T1000 (cell line): ENCODE measurements at regions not wholly inside any gene's neighbourhood (a gene's known extent, or its start where the extent isn't known, plus 50 kb on each side); places are given as distances from the start of the nearest gene placed in this dataset.
"Not testable (repeated sequence)": the region's sequence is repeated elsewhere in the genome, so short reads cannot be mapped to it uniquely, and the experiment has no call there.

Experiments
- DNase-seq: peaks from one replicate; lab custom pipeline; 2025; ENCODE audit warnings: mixed read lengths; lab: John Stamatoyannopoulos, UW

DNA sequence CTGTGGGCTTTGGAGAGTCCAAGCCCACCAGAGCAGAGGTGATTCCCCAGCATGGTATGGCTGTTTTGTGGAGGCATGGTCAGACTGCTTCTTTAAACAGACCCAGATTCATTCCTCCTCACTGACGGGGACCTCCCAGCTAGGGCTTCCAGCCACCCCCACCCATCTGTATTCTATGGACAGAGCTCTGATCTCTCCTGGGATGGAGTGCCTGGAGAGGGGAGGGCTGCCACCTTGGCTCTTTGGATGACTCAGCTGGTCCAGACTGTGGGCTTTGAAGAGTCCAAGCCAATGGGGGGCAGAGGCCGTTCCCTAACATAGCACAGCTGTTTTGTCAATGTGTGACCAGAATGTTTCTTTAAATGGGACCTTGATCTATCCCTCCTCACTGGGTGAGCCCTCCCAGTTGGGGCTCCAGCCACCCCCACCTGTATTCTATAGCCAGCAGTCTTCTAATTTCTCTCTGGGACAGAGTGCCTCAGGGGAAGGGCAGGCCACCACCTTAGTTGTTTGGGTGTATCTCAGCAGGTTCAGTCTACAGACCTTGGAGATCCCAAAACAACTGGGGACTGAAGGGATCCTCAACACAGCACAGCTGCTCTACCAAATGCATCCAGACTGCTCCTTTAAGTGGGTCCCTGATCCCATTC, 122.0 kb upstream of the OSTN start:
- DNase-seq, result no peak

DNA sequence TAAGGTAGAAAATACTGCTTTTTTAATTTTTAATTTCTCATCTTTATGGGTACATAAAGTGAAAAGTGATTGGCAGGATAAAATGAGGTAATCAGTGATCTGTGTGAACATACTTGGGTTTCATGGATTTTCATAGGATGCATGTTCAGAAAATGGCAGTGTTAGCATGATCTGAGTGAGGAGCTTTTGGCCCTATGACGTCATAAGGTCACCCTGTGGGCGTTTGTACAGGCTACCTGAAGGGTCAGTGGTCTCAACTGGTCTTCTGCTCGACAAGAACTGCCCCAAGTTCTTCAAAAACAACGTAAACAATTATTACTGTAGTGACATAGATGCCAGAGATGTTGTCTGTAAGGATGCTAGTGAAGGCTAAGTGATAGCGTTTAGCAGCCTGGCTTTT, 124.5 kb upstream of the OSTN start:
- no peak for DNase-seq

DNA sequence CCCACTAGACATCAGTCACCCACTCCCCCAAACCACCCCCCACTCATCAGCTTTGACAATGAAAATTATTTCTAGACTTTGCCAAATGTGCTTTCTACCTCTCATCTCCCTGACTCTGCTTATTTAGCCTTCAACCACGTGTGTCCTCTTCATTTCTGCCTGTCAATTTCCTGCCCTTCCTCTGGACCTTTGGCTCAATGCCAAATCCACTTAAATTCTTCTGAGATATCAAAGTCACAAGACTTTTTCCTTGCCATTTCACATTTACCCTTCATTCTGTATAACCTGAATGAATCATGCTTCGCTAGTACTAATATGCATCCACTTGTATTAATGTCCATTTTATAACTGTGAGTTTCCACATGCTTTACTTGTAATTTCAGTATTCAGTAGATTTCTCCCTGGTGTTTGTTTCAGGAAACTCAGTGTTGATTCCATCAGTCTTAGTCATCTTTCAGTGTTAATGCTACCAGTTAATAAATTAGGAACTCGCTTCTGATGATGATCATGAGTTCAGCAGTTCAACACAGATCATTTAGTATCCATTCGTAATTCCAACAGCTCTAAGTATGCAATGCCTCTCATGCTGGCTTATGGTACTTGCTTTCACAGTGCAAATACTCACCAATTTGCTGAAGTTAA, 128.2 kb upstream of the OSTN start:
- DNase-seq, result no peak

DNA sequence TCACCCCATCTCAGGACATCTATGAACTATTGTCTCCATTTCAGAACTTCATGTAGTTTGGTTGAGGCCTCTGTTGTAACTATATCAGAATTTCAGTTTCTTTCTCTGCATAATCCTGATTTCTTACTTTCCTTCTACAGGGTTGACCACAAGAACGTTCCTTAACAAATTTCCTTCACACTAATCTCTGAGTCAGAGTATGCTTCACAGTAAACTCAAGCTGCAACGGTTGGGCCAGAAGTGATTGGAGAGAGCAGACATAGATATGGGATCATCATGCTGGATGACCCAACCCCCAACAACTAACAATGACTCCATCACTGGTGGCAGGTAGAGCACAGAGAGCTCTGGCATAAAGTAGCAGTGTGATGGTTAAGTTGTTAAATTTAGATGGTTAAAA, 128.8 kb upstream of the OSTN start:
- peak; percentile 33 for DNase-seq

GRCh38 chr3:191068946-191069813, 129.9 kb upstream of the OSTN start:
- no peak for DNase-seq

- no peak for DNase-seq
Measured at GRCh38 chr3:191066669-191067068, 132.4 kb upstream of the OSTN start.

DNA sequence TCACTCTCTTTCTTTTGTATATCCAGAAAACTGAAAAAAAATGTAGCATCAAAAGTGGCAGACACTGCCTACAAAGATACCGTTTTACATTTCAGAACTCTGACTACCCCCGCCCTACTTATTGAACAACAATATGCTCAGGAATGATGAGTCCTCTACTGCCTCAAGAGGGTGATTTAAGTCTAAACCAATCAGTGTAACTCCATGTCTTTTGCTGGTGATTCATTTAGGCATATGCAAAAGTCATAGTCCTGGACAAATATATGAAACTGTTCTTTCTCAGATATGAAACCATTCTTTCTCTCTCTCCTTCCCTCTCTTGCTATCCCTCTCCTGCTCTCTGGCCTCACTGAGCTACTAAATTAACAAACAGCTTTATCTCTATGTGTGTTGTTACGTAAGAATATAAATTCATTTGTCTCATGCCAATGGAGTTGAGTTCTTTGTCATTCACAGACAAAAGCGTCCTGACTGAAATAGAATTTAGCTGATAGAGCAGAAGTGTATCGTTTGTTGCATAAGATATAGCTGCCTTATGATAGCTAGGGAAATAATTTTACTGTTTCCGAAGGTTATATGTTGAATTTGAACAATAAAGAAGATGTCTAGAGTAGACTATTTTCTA, 133.7 kb upstream of the OSTN start:
- no peak for DNase-seq

GRCh38 chr3:191051037-191051436, 148.0 kb upstream of the OSTN start:
- DNase-seq, result no peak

- no peak for DNase-seq
Measured at GRCh38 chr3:191047930-191048329, 151.1 kb upstream of the OSTN start.

- DNase-seq, result no peak
Measured at GRCh38 chr3:191030929-191031328, 168.1 kb upstream of the OSTN start.

DNA sequence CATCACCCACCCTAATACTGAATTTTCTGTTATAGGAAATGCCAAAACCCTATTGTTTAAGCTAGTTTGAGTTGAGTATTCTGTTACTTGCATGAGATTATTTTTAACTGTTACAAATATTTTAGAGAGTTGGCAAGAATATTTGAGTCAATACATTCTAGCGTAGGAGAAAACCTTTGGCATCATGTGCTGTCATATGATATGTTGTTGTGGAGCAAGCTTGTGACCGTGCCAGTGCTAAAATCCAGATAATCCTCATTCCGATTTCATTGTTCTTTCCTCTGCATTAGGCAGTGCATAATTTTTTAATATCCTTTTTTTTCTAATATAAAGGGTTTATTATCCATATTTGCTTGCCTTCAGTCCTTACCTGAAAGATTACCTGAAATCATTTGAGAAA, 168.0 kb upstream of the GMNC start:
- no peak for DNase-seq

- DNase-seq, result no peak
Measured at GRCh38 chr3:191026746-191027145, 164.3 kb upstream of the GMNC start.

DNA sequence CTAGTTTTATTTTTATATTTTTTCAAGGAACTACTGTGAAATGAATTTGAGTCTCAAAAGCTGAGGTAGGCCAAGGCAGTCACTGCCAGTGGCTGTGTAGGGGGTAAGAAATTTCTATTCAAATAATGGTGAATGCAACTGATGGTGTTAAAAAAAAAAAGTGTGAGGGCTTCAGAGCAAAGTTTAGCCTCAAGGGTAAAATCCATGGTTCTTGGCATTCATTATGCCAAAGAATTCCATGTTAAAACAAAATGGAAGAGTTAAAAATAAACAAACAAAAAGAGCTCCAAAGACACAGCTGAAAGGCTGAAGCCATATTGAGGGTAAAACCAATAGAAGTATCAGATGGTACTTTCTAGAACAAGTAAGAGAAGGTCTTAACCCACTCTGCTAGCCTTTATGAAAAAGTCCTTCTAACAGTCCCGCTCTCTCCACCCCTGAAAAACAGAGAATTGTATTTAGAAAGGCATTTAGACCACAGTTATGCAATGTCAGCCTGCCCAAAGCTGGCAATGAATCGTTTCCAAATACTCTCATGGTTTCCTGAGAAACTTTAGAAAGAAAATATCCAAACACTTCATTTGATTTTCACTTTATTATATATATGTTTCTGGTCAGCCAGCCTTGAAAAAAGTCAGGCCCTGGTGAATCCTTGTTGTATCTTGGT, 158.4 kb upstream of the GMNC start:
- no peak for DNase-seq

GRCh38 chr3:191019855-191020254, 157.4 kb upstream of the GMNC start:
- DNase-seq, result no peak

DNA sequence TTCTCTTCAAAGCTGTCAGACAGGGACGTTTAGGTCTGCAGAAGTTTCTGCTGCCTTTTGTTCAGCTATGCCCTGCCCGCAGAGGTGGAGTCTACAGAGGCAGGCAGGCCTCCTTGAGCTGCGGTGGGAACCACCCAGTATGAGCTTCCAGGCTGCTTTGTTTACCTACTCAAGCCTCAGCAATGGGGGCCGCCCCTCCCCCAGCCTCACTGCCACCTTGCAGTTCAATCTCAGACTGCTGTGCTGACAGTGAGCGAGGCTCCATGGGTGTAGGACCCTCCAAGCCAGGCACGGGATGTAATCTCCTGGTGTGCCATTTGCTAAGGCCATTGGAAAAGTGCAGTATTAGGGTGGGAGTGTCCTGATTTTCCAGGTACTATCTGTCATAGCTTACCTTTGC, 153.5 kb upstream of the GMNC start:
- DNase-seq, result not testable (repeated sequence)

GRCh38 chr3:191008074-191008473, 145.6 kb upstream of the GMNC start:
- DNase-seq, result no peak

- no peak for DNase-seq
Measured at GRCh38 chr3:191005790-191006189, 143.3 kb upstream of the GMNC start.

DNA sequence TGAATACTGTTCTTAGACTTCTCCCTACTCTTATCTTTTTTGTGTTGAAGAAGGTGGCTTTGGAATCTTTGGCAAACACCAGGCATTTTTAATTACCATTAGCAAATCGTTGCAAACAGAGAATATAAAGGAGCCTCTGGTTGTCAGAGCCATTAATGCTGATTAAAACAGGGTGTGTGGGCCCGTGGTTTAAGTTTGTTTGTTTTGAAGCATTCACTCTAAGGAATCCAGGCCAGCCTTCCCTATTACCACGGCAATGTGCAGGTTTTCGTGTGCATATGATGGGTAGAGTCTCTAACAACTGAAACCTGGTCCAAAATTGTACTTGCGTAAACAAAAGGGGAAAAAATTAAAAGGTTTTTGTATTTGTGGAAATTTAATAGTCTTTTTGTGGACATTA, 141.2 kb upstream of the GMNC start:
- DNase-seq, result no peak

DNA sequence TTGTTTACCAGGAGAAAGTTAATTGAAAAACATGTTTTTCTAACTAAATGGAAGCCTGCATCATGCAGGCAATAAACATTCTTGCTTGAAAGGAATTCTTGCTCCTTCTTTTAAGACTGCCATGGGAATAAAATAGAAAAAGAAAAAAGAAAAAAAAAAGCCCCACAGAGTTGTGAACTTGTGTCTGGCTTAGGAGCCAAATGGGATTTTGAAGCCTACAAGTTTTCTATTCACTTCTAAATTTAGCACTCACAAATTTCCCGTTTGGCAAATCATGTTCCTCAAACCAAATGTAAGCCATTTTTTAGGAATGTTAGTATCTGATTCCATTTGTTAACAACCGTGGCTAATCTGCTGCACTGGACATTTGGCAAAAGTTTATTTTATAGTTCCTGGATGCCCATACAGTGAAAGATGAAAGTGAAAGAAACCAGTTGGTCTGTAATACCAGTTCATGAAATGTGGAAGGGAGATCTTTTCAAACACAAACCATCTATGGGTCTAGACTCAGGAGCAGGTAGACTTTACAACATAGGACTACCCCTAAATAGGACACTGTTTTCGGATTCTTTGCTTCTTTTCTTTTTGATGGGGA, 133.8 kb upstream of the GMNC start:
- no peak for DNase-seq

- no peak for DNase-seq
Measured at GRCh38 chr3:190995156-190995555, 132.7 kb upstream of the GMNC start.

DNA sequence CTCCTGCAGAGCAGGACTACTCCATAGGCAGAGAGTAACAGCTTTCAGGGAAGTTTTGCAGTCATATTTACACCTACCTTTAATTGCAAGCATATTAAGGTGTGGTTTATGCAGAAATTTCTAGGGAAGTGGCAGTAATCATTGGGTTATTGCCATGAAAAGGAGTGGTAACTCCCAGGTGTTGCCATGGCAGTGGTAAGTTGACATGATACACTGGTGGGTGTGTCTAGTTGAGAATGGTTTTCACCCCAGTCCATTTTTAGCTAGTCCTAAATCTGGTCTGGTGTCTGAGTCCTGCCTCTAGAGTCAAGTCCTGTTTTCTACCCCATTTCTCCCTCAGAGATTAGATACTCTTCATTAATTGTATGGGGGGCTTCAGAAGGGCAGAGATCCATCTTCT, 128.4 kb upstream of the GMNC start:
- DNase-seq, result no peak

- DNase-seq, result no peak
Measured at GRCh38 chr3:190989218-190989617, 126.7 kb upstream of the GMNC start.
